ENCODE measurements at regions not wholly inside any gene's neighbourhood (a gene's known extent, or its start where the extent isn't known, plus 50 kb on each side); places are given as distances from the start of the nearest gene placed in this dataset.
"Not testable (repeated sequence)": the region's sequence is repeated elsewhere in the genome, so short reads cannot be mapped to it uniquely, and the experiment has no call there.

DNA sequence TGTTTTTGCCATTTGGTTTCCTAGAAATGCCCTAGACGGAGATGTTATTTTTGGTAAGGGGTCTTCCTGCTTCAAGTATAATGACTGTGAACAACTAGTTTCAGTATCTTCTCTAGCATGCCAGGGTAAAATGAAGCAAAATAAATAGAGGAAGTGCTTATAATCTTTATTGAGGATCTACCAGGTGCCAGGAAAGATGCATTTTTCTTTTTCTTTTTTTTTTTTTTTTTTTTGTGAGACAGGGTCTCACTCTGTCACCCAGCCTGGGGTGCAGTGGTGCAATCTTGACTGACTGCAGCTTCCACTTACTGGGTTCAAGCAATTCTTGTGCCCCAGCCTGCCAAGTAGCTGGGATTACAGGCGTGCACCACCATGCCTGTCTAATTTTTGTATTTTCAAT, 146.6 kb upstream of the GRK3 start:
- DNase-seq (ENCODE audit: low read depth): not testable (repeated sequence)

DNA sequence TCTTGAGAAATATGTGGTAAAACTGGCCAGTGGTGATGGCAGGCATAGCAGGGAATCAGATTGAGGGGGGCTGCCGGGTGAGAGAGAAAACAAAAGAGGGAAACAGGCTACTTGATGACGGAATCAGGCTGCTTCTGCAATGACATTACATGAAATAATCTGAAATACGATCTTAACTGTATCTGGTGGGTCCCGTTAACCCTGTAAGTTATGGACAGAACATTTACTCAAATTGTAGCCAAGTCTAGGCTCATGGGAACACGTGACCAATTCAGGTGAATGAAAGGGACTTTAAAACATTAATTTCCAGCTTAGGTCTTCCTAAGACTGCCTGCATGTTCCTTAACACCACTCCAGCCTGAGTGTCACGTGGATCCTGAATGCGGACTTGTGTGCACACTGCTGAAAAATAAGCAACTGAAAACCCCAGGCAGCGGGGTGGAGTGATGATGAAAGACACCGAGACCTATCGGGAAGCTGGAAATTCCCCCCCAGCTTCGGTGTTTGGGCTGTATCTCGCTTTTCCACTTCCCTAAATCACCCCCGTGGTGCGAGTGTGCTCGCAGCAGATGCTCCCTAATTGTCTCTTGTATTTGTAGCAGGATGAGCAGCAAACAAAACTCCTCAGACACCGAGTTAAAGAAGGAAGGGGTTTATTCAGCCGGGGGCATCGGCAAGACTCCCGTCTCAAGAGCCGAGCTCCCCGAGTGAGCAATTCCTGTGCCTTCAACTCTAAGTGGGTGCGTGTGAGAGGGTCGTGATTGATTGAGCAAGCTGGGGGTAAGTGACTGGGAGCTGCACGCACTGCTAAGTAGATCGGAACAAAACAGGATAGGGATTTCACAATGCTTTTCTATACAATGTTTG, 145.0 kb upstream of the GRK3 start:
- no peak for DNase-seq (ENCODE audit: low read depth)

DNA sequence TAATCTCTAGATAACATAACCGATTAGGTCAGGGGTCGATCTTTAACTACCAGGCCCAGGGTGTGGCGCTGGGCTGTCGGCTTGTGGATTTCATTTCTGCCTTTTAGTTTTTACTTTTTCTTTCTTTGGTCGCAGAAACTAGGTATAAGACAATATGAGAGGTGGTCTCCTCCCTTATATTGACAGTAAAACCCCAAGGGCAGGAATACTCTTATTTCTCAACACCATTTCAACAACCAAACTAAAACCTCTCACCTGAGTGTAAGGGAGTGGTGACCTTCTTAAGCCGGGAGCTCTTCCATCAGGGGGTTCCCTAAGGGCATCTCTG, 144.4 kb upstream of the GRK3 start:
- DNase-seq (ENCODE audit: low read depth): not testable (repeated sequence)

DNA sequence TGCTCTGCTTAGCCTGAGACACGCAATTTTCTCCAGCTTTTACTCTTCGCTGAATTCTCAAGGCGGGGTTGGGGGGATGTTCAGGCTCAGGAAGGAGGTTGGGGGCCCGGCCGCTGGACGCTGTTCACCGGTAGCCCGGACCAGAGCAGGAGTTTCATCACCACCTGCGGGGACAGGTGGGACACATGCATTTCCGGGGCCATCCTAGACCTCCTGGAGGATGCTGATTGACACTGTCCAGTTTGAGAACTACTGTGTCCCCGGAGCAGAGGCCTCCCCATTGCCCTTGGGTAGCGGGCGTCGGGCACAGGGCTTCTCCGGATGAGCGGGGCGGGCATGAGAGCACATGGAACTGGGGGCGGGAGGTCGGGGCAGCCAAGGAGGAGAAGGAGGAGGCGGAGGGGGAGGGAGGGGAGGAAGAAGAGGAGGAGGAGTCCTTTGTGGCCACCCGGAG, 144.0 kb upstream of the GRK3 start:
- no peak for DNase-seq (ENCODE audit: low read depth)

DNA sequence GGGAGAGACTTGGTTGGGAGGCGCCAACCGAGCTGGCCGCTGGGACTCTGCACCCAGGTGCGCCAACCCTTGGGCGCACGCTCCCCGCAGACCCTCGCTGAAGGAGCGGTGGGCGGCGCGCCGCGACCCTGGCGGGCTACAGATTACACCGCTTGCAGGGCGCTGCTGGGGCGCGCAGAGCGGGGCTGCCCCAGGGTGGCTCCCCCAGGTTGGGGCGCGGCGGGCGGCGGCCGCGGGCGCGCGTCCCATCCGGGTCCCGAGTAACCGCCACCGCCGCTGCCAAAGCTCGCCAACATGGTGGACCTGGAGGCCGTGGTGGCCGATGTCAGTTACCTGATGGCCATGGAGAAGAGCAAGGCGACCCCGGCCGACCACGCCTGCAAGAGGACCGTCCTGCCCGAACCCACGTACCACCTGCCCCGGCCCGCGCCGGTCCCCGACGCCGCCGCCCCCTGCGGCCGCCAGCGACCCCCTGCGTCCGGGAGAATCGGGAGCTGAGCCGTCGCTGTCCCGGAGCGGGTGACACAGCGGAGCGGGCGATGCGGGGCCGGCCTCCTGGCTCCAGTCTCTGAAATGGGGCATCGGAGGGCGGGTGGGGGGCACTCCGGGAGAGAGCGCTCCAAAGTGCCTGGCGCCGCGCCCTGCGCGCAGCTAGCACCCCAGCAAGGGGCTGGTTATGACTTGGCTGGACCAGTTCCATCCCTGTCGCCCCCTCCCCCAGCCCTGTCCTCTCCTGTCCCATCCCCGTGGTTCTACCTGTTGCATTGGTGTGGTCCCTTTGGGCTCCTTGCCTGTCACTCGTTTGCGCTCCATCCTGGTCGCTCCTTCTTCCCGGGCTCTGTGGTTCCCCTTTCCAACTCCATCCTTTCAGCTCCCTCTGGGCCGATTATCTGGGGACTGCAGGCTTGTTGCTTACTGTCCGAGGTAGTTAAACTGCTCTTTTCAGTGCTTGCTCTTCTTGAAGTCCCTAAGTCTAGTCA, 143.3 kb upstream of the GRK3 start:
- DNase-seq (ENCODE audit: low read depth): peak; percentile 26

DNA sequence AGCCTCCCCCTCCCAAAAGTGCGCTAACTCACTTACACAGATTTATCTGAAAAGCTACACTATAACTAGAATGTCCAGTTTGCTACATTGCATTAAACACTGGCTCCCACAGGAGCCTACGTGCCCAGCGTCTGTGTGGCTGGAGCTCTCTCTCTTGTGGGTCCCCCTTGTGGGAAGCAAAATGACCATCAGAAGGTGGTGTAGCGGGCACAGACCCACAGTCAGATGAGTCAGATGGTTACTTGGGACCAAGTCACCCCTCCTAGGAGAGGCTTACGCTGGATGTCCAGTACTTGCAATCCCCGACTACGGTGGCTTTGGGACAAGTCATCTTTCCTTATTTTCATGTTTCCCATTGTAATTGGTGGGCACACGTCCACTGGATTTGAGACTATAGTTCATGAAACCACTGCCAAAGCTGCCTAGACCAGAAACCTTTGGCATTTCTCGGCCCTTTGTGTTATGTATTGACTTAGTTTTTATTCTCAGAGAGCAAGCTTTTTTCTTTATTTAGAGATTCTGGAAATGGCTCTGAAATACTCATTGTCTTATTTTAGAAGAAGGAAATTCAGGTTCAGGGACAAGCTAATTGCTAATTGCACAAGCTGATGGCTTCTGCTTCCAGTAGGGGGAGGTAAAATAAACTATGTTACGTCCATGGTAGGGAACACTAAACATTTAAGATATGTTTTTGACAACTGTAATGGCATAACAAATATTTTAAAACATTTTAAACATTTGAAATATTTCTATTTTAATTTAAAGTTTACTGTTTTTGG, 137.8 kb upstream of the GRK3 start:
- peak; percentile 60 for DNase-seq (ENCODE audit: low read depth)

DNA sequence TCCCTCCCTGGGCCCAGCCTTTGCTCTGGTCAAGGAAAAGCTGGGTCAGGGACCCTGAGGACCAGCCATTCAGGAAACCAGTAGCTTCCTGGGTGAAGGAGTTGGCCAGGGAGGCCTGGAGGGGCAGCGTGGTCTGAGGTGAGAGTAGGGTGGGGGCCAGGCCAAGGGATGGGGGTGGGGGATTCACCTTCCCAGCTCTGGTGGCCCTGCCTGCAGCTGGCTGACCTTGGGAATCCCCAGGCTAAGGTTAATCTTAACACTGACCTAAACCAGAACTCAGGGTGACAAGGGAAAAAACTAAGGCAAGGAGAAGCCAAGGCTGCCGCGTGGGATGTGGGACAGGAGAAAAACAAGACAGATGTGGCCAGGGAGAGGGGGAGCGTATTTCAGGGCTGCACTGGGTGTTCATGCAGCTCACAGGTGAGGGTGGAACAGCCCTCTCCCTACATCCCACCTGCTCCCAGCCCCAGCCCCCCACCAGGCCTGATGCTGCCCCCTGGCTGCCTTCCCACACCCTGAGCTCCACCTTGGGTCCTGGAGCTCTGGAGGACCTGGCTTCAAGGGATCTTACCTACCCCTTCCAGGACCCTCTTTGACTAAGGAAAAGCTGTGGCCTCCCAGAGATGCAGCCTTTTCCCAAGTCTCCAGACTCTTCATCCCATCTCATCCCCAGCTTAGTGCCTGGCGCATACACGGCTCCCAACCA, 132.7 kb upstream of the GRK3 start:
- not testable (repeated sequence) for DNase-seq (ENCODE audit: low read depth)

DNA sequence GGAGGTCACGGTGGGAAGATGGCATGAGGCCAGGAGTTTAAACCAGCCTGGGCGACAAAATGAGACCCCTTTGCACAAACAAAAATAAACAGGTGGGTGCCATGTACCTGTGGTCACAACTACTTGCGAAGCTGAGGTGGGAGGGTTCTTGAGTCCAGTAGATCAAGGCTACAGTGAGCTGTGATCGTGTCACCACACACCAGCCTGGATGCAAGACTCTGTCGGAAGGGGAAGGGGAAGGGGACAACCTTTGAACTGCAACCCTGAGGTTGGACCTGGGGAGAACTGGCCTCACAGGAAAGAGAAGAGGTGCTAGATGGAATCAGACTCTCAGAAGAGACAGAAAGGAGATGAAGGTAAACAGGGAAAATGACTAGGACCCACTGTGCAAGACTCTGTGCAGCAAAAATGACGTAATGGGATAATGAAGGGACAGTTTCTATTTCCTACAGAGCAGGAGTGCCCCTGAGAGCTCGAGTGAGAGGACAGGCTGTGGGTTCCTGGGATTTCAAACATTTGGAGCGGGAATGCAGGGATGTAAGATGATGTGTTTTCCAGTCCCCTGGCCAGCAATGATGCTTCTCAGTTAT, 131.0 kb upstream of the GRK3 start:
- DNase-seq (ENCODE audit: low read depth): not testable (repeated sequence)

DNA sequence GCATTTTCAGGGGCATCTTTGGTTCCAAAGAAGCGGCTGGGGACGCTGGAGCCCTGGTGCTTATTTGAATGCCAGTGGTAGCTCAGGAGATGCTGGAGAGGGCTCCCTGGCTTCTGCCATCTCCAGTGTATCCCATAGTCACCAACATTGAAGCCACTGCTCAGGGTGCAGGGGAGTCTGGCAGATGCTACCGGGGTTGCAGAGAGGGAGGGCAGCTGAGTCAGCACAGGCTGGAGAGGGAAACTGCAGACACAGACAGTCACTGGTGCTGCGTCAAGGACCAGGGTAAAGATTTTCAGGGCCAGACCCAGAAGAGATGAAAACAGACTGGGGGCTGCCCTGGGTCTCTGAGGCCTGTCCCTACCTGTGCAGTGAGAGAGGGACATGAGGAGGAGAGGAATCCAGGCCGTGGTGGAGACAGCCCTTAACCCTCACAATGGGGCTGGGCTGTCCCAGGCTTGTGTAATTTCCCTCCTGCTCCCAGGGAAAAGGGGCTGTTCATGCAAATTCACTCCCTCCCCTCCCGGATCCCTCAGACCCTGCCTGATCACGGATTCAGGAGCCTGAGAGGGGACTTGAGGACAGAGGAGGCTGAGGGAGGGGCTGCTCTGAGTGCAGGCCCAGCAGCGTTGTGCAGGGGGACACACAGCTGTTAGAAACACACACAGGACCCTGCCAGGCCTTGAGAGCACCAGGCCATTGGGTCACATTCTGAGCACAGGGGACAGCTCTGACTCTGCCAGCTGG, 126.9 kb upstream of the GRK3 start:
- DNase-seq (ENCODE audit: low read depth): no peak

DNA sequence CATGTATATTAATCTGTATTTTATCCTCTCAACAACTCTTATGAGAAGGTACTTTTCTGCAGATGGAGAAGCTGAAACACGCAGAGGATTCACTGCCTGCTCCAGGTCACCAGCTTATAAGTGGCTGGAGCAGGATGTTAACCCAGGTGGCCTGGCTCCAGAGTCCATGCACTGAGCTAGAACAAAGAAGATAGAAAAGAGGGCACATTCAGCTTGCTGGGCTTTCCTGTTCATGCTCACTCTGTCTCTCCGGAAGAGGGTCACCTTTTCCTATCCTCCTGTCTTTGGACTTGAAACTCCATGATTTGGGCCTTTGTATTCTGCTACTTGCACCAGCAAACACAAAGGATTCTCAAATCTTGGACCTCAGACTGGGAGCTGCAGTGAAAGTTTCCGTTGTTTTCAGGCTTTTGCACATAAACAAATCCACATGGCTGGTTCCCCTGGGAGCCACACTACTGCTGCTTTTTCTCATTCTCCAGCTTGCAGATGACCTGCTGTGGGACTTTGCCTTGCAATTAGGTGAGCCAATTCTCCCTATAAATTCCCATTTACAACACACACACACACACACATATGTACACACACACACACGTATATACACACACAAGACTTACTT, 117.3 kb upstream of the GRK3 start:
- DNase-seq (ENCODE audit: low read depth): no peak

DNA sequence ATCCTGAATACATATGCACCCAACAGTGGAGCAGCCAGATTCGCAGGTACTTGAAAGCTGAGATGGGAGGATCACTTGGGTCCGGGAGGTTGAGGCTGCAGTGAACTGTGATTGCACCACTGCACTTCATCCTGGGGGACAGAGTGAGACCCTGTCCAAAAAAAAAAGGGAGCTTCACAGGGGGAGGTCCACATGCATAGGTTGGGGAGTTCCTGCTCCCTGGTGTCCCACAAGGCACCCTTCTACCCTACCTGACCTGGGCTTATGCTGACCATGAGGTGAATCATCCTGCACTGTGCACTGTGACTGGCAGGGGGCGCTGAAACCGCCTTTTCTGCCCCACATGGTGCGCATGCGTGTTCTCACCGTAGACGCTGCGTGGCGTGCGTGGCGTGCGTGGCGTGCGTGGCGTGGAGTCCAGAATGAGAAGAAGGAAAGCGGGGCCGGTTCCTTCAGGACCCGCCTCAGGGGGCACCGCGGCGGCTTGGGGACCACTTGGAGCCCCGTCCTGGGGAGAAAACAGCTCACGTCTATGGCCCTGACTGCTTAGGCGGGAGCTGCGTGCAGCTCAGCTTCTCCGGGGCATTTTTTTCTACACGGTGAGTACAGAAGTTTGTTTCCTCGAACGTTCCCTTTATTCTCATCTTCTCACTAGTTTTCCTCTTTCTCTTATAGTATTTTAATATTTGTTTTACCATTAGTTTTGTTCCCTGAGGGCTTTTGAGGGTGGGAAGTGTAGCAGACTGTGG, 116.6 kb upstream of the GRK3 start:
- peak; percentile 77 for DNase-seq (ENCODE audit: low read depth)

DNA sequence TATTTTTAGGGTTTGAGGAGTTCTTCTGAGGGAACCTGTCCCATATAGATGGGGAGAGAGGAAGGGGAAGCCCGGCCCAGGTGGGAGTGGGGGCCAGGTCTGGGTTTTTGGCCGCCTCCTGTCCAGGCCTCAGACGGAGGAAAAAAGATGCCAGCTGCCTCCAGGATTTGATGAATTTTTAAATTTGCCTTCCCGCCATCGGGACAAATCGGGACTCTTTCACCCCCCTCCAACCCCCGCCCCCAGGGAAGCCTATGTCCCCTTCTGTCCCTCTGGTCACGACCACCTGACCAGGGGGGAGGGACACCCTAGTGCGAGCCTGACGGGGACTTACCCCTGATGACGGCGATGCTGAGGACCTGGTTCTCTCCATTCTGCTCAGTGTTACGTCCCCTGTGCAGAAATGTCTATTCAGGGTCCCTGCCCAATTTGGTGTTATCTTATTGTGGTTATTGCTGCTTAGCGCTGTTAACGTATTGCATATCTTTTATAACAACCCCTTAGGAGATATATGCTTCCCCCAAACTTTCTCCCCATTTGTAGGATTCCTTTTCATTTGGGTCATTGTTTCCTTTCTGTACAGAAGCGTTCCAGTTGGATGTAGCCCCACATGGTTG, 115.9 kb upstream of the GRK3 start:
- DNase-seq (ENCODE audit: low read depth): peak; percentile 13

DNA sequence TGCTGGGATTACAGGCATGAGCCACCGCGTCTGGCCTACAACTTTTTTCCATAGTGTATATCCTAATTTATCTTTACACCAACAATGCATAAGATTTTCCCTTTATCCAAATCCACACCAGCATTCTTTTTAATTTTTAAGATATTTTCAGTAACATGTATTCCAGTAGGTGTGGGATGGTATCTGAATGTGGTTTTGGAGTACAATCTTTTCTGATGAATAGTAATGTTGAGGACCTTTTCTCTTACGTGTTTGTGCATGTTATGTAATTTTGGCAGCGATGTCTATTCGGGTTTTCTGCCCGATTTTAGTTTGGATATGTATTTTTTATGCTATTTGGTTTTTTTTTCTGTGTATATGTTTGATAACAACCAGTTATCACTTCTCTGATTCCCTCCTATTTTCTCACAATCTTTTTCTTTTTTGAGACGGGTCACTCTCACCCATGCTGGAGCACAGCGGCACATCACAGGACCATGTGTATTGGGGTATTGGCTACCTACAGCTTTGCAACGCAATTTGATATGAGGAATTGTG, 114.6 kb upstream of the GRK3 start:
- no peak for DNase-seq (ENCODE audit: low read depth)

DNA sequence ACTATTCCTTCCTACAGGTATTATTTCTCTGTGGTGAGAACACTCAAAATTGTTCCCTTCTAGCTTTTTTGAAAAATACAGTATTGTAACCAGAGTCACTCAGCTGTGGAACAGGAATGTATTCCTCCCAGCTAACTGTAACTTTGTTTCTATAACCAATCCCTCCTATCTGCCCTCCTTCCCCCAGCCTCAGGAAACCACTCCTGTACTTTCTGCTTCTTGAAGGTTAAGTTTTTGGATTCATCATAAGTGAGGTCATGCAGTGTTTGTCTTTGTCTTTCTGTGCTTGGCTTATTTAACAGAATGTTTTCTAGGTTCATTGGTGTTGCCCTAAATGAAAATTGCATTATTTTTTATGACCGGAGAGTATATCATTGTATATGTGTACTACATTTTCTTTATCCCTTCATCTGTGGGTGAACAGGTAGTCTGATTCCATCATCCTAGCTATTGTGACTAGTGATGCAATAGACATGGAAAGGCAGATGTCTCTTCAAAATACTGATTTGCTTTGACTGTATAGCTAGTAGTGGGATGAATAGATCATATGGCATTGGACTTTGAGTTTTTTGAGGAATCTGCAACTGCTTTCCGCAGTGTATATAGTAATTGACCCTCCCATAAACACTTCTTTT, 112.9 kb upstream of the GRK3 start:
- no peak for DNase-seq (ENCODE audit: low read depth)

DNA sequence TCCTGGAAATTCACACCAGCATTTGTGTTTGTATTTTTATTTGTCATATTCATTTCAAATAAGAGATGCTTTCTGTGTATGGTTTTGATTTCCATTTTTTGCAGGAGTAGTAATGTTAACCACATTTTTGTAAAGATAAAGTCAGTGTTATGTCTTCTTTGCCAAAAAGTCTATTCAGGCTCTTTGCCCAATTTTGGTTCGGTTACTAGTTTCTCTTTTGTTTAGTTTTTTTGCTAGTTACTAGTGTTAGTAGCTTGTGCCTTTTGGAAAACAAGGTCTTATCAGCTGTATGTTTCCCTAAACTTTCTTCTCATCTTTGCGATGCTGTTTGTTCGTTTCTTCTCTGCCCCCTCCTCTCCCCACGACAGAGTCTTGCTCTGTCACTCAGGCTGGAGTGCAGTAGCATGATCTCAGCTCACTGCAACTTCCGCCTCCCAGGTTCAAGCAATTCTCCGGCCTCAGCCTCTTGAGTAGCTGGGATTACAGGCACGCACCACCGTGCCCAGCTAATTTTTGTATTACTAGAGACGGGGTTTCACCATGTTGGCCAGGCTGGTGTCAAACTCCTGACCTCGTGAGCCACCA, 112.3 kb upstream of the GRK3 start:
- no peak for DNase-seq (ENCODE audit: low read depth)

DNA sequence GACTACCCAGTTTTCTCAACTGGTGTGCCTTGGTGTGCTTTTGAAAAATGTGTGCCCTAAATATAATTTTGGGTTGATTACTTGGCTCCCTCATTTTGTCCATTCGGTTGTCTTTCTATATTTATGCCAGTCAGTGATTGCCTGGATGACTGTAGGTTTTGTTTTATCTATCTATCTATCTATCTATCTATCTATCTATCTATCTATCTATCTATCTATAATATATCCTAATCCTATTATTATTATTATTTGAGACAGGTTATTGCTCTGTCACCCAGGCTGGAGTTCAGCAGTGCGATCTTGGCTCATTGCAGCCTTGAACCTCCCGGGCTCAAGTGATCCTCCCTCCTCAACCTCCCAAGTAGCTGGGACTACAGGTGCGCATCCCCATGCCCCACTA, 111.4 kb upstream of the GRK3 start:
- DNase-seq (ENCODE audit: low read depth): no peak

DNA sequence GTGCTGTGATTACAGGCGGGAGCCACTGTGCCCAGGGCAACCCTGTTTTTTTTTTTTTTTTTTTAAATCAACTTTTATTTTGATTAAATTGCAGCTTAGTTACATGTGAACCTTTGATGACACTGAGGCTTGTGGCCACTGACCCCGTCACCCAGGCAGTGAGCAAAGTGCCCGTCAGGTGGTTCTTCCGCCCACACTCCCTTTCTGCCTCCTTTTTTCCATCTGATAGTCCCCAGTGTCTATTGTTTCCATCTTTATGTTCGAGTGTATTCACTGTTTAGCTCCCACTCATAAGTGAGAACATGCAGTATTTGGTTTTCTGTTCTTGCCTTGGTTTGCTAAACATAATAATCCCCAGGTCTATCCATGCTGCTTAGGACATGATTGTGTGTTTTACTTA, 110.9 kb upstream of the GRK3 start:
- DNase-seq (ENCODE audit: low read depth): no peak

All from M059J (cell line).